M059J (cell line): ENCODE measurements at regions not wholly inside any gene's neighbourhood (a gene's known extent, or its start where the extent isn't known, plus 50 kb on each side); places are given as distances from the start of the nearest gene placed in this dataset.
A peak's percentile ranks its signal among the peaks of the same experiment; 100 is the strongest.

Source experiments
- DNase-seq: peaks from one replicate; pipeline ENCODE4 v3.0.0-alpha.2; 2012; ENCODE audit warnings: low read depth

DNA sequence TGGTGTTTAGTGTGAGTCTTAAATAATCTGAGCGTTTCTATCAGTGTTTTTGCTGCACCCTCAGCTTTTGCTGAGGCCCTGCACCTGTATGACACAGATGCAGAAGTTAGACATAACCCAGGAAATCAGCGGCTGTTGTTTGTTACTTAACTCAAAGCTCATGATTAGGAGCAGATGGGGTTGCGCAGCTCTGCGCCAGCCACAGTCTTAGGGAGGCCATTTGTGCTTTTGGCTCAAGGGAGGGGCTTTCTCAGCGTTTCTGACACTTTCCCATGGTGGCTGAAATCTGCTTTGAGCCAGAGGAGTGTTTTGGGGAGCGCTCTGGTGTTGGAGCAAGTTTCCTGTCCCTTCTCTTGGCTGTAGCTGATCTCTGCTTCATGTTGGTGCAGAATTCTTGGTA, 433.8 kb downstream of the NAF1 start:
- no peak for DNase-seq

- no peak for DNase-seq
Observed at GRCh38 chr4:162727766-162728165, 438.9 kb downstream of the NAF1 start.

DNA sequence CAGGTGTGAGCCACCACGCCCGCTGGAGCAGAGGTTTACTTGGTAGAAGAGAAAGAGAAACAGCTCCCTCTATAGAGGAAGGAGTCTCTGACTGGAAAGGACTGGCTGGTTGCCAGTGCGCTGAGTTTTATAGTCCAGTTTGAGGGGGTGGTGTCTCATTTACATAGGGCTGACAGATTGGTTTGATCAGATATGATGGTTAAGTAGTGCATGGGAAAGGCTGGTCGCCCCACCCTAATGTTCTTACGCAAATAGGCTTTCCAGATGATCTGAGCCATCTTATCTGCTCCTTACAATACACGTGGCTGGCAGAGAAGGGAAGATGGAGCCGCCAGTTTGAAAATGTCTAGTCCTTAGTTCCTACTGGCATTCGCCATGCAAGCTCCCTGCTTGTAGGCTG, 439.5 kb downstream of the NAF1 start:
- peak; percentile 22 for DNase-seq

- DNase-seq: no peak
Observed at GRCh38 chr4:162715401-162715800, 451.3 kb downstream of the NAF1 start.

- no peak for DNase-seq
Observed at GRCh38 chr4:162707962-162708361, 458.7 kb downstream of the NAF1 start.

- no peak for DNase-seq
Observed at GRCh38 chr4:162706632-162707031, 460.1 kb downstream of the NAF1 start.

GRCh38 chr4:162706051-162706450, 460.6 kb downstream of the NAF1 start:
- no peak for DNase-seq

- no peak for DNase-seq
Observed at GRCh38 chr4:162705130-162705803, 461.4 kb downstream of the NAF1 start.

GRCh38 chr4:162700815-162701361, 465.8 kb downstream of the NAF1 start:
- peak; percentile 11 for DNase-seq

DNA sequence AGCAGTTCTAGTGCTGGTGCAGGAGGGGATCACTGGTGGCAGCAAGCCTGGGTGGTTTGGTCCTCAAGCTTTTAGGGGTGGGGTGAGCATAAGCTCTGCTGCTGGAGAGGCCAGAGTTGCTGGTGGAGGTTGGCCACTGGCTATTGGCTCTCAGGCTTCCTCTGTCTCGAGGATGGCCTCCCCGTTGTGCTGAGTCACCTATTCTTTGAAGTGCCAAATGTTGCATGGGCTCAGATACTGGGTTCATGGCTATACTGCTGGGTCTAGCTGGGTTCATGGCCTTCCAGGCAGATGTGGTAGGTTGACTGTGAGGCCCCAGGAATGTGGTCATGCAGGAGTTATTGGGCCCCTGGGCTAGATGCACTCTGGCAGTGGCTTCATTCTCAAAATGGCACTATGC, 466.3 kb downstream of the NAF1 start:
- no peak for DNase-seq

GRCh38 chr4:162699629-162700028, 467.1 kb downstream of the NAF1 start:
- no peak for DNase-seq

DNA sequence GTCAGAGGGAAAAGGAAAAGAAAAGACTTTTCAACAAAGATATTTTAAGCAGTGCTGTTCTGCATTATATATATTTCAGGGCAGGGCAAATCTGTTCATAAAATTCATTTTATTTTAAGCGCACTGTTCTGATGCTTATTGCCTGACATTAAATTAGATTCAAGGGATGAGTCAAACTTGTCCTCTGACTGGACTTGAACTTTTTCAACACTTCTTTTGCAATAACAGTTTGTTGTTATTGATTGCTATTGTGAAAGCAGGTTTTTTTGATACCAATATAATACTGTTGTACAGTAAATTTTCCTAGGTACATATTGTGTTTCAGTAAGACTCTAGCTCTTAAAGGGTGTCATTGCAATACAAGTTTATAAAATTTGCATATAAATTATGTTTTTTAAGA, 481.3 kb downstream of the NAF1 start:
- DNase-seq: no peak

DNA sequence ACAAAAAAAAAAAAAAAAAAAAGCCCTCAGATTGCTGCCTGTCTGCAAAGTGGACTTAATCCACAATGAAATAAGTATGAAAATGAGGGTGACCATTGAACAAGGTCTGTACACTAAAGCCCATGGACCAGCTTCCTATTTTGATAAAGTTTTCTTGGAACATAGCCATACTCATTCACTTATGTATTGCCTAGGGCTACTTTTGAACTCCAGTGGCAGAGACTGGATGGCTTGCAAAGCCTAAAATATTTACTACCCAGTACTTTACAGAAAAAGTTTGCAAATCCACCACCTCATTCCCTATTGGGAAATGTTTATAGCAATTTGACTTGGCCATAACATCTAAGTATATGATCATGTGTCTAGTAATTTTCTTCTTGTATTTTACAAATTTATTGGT, 481.7 kb downstream of the NAF1 start:
- DNase-seq: peak; percentile 44

DNA sequence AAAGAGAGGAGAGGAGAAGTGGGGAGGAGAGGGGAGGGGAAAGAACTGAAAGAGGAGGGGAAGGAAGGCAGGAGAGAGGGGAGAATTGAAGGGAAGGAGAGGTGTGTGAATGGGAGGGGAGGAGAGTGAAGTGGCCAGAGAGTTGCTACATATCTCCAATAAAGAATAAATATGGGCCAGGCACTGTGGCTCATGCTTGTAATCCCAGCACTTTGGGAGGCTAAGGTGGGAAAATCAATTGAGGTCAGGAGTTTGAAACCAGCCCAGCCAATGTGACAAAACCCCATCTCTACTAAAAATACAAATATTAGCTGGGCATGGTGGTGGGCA, 482.4 kb downstream of the NAF1 start:
- DNase-seq: no peak

DNA sequence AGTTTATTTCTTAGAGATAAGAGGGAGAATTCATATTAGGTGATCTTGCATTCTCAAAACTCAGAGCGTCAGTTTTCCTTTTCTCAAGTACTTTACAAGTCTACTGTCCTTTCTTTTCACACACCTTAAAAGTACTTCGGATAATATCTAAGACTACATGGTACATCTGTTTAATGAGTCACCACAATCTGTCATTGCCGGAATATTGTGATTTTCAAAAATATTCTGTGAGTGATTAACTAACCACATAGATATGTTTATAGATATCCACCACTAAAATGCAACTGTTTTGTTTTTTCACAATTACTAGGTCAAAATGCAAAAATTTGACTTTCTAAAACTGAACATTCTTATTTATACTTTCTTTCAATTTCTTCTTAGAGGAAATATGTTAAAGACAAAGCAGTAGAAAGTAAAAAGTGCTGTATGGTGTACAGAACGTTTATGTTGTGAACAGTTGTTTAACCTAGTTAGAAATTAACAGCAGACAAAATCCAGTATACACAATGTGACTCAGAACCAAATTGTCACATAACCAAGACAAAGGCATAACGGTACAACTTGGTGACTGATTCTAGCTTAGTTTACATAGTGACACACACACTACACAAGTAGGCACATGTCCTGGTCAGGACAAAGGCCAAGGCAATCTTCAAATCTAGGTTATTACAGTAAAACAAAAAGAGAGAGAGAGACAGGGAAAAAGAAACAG, 482.9 kb downstream of the NAF1 start:
- peak; percentile 68 for DNase-seq

DNA sequence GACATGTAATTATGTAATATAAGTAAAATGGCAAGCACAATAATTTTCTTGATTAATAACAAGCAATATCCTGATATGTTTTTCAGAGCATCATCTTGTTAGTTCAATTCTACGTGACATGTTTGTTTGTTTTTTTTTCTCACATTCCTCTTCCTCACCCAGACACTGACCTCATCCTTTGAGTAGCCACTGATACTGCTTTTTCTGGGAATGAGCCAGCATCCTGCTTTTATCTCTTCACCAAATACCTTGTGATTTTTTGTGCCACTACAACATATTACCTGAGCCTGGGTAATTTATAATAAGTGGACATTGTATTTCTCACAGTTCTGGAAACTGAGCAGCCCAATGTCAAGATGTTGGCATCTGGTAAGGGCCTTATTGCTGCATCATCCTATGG, 484.0 kb downstream of the NAF1 start:
- DNase-seq: peak; percentile 29

DNA sequence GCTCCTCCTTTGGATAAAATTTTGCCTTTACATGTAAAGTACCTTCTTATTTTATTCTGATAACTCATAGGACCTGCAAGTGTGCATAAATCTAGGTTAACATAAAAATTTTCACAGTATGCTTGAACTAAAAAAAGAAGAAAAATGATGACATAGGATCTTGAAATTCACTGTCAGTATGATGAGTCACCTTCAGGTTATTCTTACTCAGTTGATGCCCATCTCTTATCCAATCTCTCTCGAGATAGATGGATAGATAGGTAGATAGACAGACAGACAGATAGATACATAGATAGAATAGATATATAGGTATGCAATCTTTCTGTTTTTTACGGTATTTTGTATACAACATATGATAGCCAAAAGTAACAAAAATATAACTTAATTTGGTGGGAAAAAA, 485.5 kb downstream of the NAF1 start:
- DNase-seq: no peak

DNA sequence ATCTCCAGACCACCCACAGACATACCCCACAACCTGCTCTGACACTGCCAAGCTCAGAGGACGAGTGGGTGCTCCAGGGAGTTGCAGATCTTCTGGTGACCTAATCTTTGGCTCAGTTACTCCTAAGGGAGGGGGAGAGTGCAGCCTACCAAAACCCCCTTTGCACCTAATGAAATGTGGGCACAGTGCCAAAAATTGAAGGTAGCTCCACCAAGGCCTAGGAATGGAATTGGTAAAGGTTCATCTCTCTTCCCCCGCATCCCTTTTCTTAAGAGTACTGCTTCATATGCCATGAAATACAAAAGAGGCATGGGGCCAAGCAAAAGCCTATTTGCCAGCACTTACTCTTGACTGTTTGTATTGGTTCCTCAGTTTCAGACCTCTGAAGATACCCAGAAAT, 491.0 kb downstream of the NAF1 start:
- no peak for DNase-seq

DNA sequence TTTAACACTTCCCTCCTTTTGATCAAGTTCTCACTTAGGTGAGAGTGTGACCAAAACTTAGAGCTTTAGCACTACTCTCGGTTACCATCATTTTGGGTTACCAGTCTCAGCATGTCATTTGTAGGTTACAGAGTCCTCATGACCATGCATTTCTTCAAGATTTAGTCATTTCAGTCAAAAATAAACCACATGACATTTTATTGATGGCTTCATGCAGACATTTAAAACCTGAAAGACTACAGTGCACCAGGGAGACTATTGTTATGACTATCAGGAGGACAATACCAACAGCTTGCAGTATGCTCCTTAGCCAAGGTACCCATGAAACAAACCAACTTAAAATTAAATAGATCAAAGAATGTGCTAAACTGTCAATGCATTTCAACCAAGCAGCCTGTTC, 498.1 kb upstream of the FSTL5 start:
- no peak for DNase-seq

DNA sequence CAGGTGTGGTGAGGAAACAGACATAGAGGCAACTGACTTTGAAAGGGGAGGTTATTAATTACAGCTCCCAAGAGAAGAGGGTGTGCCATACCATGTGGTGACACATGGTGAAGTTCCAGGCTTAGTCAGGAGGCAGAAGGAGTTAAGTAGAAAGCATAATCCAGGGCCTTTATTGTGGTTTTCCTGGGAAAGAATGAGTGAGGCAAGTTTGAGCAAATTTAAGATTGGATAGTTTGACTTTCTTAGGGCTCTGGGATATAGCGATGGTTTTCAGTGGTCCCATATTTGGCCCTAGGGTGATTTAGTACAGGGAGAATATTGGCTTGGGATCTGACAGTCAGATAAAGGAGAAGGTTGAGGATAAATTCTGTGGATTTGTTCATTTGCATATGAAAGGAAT, 495.9 kb upstream of the FSTL5 start:
- DNase-seq: peak; percentile 11

GRCh38 chr4:162657966-162658365, 494.2 kb upstream of the FSTL5 start:
- no peak for DNase-seq

DNA sequence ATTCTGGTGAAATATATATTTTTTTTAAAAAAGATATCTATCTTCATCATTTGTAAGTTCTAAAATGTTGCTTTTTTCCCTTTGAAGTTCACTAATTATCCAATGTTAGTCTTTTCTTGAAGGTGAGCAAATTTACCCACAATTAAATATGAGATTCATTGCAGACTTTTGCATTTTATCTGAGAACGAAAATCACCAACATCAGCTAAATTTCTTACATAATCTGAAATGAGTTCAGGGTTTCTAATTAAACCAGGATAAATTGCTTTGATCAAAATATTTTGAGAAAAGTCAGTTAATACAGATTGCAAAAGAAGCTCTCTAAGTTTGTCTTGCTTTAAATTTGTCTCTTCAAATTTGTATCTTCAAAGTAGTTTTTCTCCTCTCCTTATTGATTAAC, 486.4 kb upstream of the FSTL5 start:
- DNase-seq: no peak

- peak; percentile 13 for DNase-seq
Observed at GRCh38 chr4:162645381-162645780, 481.6 kb upstream of the FSTL5 start.

- no peak for DNase-seq
Observed at GRCh38 chr4:162644346-162644745, 480.5 kb upstream of the FSTL5 start.
